ENCODE measurements at regions not wholly inside any gene's neighbourhood (a gene's known extent, or its start where the extent isn't known, plus 50 kb on each side); places are given as distances from the start of the nearest gene placed in this dataset.

DNA sequence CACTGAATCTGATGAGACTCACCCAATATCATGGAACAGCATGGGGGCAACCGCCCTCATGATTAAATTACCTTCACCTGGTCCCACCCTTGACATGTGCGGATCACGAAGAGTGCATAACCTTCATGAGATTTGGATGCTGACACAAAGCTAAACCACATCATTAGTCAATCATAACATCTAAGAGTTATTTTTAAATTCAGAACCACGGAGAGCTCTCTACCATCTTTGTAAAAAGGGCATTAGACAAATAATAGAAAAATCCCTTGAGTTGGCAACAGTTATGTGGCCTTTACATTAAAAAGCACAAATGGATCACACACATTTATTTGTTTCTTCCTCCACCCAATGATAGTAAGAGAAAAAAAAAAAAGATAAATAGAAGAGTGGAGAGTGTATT is 182.2 kb downstream of the VCY1B start:
- no peak for DNase-seq
- Histone ChIP-seq H3K4me1 (no peaks in the 10 kb centered on the region), H3K27me3 (no peaks in the 10 kb centered on the region), H3K27ac (no peak overlapping the region), H3K9me3 (no peaks in the 10 kb centered on the region), H3K4me3 (no peak overlapping the region), H3K36me3 (no peaks in the 10 kb centered on the region)
- intact Hi-C loops (cut with DNase I; ENCODE audit: low total_unique reads): no loop called here
- TF ChIP-seq, protein P1, sequence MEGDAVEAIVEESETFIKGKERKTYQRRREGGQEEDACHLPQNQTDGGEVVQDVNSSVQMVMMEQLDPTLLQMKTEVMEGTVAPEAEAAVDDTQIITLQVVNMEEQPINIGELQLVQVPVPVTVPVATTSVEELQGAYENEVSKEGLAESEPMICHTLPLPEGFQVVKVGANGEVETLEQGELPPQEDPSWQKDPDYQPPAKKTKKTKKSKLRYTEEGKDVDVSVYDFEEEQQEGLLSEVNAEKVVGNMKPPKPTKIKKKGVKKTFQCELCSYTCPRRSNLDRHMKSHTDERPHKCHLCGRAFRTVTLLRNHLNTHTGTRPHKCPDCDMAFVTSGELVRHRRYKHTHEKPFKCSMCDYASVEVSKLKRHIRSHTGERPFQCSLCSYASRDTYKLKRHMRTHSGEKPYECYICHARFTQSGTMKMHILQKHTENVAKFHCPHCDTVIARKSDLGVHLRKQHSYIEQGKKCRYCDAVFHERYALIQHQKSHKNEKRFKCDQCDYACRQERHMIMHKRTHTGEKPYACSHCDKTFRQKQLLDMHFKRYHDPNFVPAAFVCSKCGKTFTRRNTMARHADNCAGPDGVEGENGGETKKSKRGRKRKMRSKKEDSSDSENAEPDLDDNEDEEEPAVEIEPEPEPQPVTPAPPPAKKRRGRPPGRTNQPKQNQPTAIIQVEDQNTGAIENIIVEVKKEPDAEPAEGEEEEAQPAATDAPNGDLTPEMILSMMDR (IDR thresholded peaks at IDR 0.05): no peak

DNA sequence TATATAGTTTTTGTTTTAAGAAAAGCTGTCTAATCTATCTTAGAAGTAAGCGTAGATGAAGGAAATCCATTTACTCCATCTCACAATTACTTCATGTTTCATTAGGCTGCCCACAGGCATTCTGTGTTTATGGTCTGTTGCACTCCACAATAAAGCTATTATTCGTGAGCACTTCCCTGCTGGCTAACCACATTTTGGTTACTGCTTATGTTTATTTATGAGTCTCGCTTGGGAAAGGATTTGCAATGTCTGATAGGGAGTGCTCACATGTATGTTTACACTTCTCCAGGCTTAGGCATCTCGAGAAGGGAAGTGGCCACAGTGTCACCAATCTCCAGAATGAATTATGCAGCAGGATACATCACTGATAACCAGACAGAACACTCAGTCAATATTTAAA is 190.9 kb downstream of the VCY1B start:
- Histone ChIP-seq H3K9me3 (no peaks in the 10 kb centered on the region), H3K27ac (no peak overlapping the region), H3K27me3 (no peaks in the 10 kb centered on the region), H3K36me3 (no peaks in the 10 kb centered on the region), H3K4me1 (no peaks in the 10 kb centered on the region), H3K4me3 (no peak overlapping the region)
- TF ChIP-seq, protein P1 (IDR thresholded peaks at IDR 0.05): no peak
- no peak for DNase-seq
- intact Hi-C loops (cut with DNase I; ENCODE audit: low total_unique reads): no loop called here

DNA sequence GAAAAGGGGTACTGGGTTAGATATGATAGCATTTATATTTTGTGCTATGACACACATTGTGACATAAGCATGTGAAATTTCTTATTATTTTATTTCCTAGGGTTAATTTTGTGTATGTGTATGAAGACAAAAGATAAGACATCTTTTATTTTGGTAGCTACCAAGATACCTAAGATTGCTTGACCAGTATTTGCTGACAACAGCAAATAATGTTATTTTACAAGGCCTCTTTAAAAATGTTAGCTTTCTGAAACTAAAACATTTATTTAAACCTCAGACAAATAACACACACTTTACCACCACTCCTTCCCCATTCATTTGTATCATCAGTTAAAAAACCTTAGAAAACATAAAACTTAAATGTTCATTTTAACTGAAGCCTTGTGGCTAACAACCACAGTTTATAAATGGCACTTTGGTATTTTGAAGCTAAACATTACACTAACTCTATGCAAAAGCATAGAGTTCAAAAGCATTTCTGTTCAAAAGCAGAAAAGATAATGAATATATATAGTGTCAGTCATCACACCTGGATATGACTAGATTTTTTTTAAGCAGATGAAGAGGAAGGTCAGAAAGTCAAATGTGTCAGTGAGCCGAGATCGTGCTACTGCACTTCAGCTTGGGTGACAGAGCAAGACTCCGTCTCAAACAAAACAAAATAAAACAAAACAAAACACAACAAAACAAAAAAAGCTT is 193.0 kb downstream of the VCY1B start:
- Histone ChIP-seq H3K27ac (no peak overlapping the region), H3K27me3 (no peaks in the 10 kb centered on the region), H3K9me3 (no peaks in the 10 kb centered on the region), H3K4me1 (no peaks in the 10 kb centered on the region), H3K36me3 (no peaks in the 10 kb centered on the region), H3K4me3 (no peak overlapping the region)
- intact Hi-C loops (cut with DNase I; ENCODE audit: low total_unique reads): no loop called here
- no peak for DNase-seq
- TF ChIP-seq, protein P1 (IDR thresholded peaks at IDR 0.05): no peak

DNA sequence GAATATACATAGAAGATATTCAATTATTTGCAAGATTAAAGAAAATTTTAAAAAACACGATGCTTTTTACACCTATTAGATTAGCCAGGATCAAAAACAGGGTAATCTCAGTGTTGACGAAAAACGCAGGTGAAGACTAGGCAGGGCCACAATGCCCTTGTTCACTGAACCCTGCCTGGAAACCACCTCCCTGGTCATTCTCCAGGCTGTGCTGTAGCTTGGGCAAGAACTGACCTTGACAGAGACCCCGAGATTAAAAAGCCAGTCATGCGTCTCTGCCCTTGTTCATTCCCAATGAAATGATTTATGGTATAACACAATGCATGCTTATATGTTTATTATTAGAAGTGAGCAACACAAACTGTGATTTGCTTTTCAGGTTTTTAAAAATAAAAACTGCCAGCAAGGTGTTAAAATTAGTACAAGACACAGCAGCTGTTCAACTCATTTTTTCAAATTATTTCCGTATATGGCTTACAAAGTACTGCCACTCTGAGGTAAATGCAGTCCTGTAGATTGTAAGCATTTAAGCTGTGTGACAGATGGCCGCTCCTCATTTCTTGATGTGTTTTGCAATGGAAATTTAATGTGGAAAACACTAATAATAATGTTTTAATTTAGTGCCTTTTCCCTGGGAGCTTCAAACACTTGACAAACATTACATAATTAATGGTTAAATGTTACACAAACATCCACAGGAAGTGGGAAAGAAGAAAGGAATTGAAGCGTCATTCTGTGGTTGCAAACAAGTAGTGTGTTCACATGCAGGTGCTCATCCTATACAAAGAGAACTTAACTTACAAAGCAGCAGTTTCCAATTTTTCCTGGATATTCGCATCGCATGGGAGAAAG is 200.2 kb downstream of the VCY1B start:
- intact Hi-C loops (cut with DNase I; ENCODE audit: low total_unique reads): no loop called here
- Histone ChIP-seq H3K27me3 (no peaks in the 10 kb centered on the region), H3K36me3 (no peaks in the 10 kb centered on the region), H3K27ac (no peak overlapping the region), H3K9me3 (no peaks in the 10 kb centered on the region), H3K4me1 (no peaks in the 10 kb centered on the region), H3K4me3 (no peak overlapping the region)
- TF ChIP-seq, protein P1 (IDR thresholded peaks at IDR 0.05): no peak
- no peak for DNase-seq

DNA sequence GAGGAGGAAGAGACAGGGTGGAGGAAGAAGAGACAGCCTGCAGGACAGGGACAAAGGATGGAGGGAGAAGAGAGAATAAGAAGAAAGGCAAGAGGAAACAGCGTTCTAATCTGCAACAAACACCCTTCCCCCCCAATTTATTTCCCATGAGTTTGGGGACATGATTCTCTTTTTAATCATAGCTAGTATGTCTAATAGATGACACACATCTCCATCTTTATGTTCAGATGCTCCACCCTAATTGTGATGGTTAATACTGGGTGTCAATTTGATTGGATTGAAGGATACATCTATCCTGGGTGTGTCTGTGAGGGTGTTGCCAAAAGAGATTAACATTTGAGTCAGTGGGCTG is 200.8 kb downstream of the VCY1B start:
- intact Hi-C loops (cut with DNase I; ENCODE audit: low total_unique reads): no loop called here
- Histone ChIP-seq H3K36me3 (no peaks in the 10 kb centered on the region), H3K27ac (no peak overlapping the region), H3K4me1 (no peaks in the 10 kb centered on the region), H3K9me3 (no peaks in the 10 kb centered on the region), H3K27me3 (no peaks in the 10 kb centered on the region), H3K4me3 (no peak overlapping the region)
- no peak for DNase-seq
- TF ChIP-seq, protein P1 (IDR thresholded peaks at IDR 0.05): no peak

All from tibial artery (tissue), 4 donors.